Endothelial cell of hepatic sinusoid (primary cell): ENCODE measurements at regions not wholly inside any gene's neighbourhood (a gene's known extent, or its start where the extent isn't known, plus 50 kb on each side); places are given as distances from the start of the nearest gene placed in this dataset.
"Not testable (repeated sequence)": the region's sequence is repeated elsewhere in the genome, so short reads cannot be mapped to it uniquely, and the experiment has no call there.

Source experiments
- in situ Hi-C: cut with HindIII; loops from 2 replicates; pipeline ENCODE4 v1.10.0; 2017; ENCODE audit warnings: low sequenced_read_pairs

DNA sequence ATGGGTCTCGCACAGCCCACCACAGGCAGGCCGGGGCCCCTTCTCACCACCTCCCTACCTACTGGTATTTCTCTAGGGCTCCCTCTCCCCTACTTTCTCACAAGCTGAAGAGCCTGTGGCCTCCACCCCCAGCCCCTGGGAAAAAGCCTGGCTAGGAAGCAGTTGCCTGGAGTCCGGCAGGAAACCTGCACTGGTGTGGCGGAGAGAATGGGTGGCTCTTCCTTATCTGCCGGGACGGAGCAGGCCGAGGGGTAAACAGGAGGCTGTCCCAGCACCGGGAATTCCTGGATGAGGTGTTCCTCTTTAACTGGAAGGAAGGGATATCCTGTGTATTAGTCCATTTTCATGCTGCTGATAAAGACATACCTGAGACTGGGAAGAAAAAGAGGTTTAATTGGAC is 125.8 kb downstream of the TLR5 start:
- in situ Hi-C loops = no loop called here

DNA sequence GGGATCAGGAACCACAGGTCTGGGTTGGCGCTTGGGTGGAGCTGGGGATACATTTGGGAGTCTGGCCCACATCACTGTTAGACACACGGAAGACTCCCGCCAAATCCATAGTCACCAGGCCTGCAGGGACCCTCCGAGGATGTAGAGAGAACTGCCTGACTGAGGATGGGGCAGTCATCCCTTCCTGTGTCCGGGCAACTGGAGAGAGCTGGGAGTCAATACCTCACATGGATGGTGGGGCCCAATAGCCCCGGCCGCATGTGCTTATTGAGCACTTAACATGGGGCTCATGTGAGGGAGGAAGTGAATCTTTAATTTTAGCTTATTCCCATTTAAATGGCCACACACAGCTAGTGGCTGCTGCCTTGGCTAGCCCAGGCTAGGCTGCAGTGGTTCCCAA is 124.5 kb downstream of the TLR5 start:
- in situ Hi-C loops = no loop called here

DNA sequence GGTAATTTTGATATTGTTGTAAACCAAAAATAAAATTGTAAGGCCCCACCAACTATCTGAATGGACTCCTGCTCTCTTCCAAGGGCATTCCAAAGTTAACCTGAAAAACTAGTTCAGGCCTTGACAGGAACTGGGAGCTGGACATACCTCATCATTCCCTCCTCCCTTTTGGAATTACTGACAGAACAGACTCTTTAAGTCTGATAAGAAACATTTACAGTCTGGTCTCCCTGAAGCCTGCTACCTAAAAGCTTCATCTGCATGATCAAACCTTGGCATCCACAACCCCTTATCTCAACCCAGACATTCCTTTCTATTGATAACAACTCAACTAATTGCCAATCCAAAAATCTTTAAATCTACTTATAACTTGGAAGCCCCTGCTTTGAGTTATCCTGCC is 123.8 kb downstream of the TLR5 start:
- in situ Hi-C loops = no loop called here

DNA sequence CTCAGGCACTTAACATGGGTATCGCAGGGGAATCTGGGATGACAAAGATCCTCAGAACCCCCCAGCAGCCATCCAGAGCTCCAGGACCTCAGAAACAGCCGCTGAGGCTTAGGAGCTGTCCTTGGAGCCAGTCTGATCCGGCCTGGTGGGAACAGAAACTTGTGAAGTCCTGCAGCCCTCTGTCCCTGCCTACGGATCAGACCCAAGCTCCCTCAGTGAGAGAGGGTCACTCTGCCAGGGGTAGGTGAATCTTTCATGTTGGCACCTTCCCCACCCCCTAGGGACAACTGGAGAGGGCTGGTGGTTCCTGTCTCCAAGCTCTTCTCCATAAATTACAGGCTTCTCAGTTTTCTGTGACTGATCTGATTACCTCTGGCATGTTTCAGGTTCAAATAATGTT is 122.3 kb downstream of the TLR5 start:
- in situ Hi-C loops = no loop called here

DNA sequence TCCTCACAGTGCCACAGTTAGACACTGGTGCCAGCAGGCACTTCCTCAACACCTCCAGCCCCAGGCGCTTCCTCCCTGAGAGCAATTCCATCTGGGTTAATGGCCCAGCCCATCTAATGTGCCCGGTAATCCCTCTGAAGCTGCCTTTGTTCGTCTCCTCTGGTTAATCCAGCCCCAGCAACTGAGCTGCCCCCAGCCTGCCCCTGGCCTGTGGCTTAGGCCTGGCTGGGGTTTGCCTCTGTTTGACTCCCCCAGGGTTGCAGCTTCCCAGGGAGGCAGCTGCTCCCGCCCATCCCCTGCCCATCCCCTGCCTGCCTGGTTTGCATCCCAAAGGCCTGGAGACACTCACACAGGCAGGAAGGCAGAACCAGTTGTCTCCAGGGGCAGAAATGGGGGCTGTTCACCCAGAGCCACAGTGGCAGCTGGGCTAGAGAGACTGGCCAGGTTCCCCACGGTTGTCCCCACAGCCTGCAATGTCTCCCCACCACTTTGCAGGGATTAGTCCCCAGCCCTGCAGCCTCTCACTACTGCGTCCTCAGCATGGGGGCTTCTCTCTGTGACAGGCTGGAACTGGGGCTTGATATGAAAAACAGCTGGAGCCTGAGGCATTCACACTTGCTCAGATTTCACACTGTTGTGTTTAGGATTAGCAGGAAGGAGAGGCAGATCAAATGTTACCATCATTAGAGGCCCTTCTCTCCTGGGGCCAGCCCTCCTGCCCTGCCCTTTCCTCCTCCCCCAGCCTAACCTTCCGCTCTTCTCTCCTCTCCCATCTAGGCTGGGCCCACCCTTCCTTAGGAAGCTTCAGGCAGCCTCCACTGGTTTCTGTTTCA is 120.2 kb downstream of the TLR5 start:
- in situ Hi-C loops = no loop called here

DNA sequence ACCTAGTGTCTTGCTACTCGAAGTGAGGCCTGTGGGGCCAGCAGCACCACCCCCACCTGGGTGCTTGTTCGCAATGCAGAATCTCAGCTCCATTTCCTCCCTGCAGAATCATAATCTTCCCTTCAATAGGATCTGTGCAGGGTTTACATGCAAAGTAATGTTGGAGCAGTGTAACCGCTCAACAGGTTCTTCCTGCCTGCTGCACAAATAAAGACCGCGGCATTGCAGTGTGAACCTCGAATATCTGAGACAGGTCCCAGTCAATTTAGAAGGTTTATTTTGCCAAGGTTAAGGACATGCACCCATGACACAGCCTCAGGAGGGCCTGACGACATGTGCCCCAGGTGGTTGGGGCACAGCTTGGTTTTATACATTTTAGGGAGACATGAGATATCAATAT is 119.2 kb downstream of the TLR5 start:
- in situ Hi-C loops = no loop called here

DNA sequence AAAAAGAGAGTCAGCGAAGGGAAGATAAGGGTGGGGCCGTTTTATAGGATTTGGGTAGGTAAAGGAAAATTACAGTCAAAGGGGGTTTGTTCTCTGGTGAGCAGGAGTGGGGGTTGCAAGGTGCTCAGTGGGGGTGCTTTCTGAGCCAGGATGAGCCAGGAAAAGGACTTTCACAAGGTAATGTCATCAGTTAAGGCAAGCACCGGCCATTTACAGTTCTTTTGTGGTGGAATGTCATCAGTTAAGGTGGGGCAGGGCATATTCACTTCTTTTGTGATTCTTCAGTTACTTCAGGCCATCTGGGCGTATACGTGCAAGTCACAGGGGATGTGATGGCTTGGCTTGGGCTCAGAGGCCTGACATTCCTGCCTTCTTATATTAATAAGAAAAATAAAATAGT is 118.6 kb downstream of the TLR5 start:
- in situ Hi-C loops = not testable (repeated sequence)

DNA sequence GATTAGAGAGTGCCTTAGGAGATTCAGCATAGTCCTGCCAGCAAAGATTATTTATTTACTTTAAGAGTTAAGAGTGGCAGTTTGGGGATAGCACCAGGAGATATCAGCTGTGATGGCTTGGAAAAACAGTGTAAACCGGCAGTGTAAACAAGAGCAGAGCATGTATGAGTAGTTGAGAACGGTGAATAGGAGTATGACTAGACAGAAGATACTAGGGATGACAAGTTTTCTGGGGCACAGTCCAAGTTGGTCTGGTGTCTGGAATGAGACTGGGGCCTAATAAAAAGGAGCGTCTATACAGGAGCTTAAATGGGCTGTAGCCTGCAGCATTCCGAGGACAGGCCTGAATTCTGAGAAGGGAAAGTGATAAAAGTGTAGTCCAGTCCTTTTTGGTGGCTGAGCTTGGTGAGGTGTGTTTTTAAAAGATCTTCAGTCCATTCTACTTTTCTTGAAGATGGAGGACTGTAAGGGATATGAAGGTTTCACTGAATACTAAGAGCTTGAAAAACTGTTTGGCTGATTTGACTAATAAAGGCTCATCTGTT is 117.8 kb downstream of the TLR5 start:
- in situ Hi-C loops = not testable (repeated sequence)

DNA sequence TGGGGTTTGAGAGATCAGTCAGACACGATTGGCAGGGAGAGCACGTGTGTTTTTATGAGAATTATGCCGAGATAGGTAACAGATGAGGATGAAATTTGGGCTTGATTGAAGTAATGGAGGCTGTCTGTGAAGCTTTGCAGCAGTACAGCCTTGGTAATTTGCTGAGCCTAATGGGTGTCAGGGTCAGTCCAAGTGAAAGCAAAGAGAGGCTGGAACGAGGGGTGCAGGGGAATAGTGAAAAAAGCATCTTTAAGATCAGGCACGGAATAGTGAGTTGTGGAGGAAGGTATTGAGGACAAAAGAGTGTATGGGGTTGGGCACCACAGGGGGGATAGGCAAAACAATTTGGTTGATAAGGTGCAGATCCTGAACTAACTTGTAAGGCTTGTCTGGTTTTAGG is 116.4 kb downstream of the TLR5 start:
- in situ Hi-C loops = not testable (repeated sequence)

DNA sequence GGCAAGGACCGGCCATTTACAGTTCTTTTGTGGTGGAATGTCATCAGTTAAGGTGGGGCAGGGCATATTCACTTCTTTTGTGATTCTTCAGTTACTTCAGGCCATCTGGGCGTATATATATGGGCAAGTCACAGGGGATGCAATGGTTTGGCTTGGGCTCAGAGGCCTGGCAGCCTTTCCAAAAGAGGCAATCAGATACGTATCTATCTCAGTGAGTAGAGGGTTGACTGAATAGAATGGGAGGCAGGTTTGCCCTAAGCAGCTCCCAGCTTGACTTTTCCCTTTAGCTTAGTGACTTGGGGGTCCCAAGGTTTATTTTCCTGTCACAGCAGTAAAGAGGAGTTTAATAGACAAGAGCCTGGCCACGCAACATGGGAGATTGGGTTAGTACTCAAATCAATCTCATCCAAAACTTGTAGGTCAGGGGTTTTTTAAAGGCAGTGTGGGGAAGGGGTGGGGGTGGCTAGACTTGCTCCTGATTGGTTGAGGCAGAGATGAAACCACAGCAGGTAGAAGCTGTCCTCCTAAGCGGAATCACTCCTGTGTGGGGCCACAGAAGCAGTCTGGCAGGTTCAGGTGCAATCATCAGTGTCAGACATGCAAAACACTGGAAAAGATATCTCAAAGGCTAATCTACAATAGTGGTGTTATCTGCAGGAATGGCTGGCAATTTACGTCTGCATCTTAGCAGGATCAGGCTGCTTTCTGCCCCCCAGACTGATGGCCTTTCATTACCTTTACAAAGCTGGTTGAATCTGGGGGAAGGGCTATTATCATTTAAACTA is 112.9 kb downstream of the TLR5 start:
- in situ Hi-C loops = no loop called here

DNA sequence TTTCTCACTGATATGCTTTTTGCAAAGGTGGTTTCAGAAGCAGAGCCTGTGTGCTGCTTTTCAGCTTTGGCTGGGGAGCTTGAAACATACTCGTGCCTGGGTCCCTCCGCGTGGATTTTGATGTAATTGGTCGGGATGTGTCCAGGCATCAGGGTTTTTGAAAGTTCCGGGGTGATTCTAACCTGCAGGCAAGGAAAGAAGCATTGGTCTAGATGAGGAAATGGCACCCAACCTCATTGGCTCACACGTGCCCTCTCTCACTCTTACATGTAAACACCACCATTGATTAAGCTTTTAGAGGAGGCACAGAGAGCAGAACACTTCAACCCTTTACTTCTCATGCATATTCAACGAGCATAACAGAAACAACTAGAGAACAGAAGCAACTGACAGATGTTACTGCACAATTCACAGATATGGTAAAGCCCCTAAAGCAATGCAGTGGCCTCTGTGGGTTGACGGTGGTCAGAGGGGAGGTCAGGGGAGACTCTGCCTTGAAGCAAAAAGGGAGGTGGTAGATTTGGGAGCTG is 112.1 kb downstream of the TLR5 start:
- in situ Hi-C loops = no loop called here

DNA sequence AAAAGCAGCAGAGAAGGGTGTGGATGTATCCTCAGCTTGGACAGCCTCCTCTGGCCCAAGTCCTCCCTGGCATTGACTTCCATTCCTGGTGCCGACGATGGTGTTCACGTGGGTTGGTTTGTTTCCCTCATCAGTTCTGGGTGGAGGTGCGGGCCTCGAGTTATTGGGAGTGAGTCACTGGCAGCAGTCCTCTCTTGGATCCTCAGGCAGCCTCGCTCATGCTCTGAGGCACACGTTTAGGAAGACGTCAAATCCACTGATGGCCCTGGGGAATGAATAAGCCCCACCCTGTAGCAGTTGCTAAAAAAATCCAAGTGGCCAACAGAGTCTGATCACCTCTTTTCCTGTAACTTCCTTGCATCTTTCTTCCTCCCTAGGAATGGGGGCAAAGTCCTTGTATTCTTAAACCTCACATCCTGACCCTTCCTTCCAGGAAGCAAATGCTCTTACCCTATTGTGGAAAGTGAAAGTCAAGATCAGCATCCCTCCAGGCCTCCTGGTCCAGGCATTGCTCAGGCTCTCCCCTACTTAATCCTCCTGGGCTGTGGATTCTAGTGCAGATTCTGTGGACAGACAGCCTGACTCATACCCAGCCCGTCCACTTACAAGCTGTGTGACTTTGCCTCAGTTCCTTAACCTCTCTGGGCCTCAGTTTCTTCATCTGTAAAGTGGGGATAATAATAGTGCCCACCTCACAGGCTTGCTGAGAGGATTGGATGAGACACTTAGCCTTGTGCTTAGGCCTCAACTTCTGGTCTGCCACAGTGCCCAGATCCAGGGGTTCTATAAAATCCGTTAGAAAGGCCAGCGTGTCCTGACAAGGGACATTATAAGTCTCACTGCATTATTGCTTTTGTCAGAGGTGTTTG is 111.1 kb downstream of the TLR5 start:
- in situ Hi-C loops = no loop called here

DNA sequence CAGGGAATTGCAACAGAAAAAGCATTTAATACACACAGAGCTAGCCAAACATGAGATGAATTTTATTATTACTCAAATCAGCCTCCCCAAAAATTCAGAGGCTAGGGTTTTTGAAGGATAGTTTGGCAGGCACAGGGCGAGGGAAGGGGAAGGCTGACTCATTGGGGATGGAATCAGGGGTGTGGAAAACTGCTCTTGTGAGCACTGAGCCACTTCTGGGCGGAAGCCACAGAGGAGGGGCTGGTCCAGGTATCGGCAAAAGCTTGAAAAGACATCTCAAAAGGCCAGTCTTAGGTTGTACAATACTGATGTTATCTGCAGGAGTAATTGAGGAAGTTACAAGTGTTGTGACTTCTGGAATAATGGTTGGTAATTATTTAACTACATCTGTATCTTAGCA is 109.4 kb downstream of the TLR5 start:
- in situ Hi-C loops = no loop called here

DNA sequence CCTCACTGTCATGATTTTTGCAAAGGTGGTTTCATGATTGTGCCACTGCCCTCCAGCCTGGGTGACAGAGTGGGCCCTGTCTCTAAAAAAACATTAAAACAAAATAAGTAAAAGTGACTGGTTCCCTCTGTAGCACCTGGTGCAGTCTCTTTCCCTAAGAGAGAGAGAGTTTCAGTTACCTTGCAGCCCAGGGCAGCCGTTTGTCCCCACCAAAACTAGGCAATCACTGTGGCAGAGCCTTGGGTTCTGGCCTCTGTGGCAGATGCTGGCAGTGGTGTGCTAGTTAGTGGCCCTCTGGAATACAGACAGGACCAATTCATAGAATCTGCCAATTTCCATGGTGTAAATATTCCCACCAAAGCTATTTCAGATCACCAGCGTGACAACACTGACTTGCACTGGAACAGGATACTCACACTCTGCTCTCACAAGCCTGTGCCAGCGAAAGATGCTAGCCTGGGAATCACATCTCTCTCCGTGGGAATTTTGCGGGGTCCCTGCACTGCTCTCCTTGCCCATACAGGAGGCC is 108.7 kb downstream of the TLR5 start:
- in situ Hi-C loops = no loop called here

DNA sequence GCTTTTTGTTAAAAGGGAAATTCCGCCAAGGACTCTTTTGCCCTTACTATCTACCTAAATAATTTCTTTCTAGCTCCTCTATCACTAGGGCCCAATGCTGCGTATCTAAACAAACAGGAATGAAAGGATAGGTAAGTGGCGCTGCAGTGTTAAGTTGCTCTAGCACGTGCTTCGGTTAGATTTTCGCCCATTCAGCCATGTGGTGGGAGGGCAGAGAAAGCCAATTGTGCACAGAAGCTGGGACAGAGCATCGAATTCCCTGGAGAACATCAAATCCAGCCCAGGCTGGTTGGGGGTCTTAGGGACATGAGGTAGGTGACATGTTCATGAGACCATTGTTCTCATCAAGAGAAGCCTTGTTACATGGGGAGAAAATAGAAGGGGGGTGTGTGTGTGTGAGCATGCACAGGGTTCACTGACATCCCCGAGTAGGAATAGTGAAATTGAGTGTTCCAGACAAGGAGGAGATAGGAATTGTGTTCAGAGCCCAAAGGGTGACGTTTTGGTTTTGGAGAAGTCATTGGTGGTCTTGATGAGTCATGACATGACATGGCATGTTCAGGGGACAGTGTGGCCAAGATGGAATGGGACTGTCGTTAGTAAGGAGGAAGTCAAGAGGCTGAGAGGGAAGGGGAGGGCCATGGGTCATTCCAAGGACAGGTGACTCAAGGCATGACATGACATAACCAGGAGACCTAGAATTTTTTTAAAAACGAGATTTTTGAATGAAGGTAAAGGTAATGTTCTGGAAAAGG is 107.1 kb downstream of the TLR5 start:
- in situ Hi-C loops = no loop called here

DNA sequence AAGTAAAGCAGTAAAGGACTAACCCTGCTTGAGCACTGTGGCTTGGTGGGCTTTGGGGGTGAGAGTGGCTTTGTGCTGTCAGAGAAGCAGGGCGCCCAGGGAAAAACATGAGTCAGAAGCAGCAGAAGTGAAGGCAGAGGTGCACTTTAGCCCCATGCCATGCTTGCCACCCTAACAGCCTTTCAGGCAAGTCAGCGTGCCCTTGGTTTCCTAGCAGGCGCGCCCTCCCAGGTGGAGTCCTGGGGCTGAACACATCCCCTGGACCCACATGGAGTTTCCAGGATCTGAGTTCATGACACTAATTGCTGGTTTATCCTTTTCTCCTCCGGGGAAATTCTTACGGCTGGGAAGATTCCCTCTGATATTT is 106.6 kb downstream of the TLR5 start:
- in situ Hi-C loops = no loop called here

DNA sequence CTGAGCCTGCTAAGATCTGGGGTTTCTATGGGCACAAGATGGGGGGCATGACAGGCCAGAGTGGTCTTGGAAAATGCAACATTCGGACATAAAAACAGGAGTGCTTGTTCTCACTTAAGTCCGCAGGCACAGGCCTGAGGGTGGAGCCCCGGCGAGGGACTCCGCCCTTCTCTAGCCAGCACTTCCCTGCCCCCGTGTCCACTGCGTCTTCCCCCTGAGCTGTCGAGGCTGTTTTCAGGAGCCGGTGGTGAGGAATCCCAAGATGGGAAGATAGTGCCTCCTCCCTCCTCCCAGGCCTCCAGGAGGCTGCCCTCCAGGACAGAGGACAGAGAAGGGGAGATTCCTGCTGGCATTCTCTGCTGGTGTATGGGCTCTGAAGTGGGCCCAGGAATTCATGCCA is 105.2 kb downstream of the TLR5 start:
- in situ Hi-C loops = no loop called here

DNA sequence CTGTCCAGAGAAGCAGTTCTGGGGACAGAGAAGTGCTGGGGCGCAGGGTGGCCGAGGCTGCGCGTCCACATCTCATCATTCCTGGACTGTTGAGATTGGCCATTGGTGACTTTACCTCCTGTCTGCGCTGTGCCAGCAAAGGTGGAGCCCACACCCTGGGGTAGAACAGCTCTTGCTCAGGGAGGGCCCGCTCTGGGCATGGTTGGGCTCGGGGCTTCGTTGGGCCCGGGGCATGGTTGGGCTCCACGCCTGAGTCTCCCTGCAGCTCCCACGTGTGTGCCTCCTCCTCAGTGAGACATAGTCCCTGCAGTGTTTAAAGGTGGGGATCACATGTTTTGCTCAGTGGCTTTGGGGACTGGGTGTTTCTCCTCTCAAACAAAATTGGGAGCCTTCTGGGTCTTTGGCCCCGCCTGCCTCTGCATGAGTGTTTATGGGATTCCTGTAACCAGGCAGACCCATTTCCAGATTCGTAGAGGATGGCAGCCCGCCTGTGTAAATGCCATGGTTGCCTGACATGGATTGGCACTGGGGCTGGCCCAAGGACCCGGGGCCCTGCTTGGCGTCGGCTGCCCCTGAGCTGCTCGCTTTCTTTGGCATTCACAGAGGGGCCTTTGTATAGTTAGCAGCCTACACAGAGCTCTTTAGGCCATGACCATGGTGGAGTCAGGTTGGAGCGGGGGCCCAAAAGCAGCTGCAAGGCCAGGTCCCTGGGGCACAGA is 104.6 kb downstream of the TLR5 start:
- in situ Hi-C loops = no loop called here

DNA sequence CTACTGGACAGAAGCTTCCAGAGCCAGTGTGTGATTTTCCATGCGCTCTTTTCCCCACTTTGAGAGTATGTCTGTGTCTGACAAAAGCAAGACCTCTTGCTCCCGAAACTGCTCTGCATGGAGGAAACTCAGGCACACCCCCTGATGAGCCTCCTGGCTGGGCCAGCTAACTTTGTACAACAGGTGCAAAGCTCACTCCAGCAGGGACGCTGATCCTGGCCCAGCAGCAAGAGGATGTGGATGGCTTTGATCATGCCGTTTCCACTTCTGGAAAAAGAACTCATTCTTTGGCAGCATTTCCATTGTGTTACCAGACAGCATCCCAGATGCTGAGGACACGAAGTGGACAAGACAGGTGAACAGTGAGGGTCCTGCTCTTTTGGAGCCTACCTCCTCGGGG is 103.1 kb downstream of the TLR5 start:
- in situ Hi-C loops = no loop called here
